Naive thymus-derived CD8-positive, alpha-beta T cell (primary cell): ENCODE measurements at regions not wholly inside any gene's neighbourhood (a gene's known extent, or its start where the extent isn't known, plus 50 kb on each side); places are given as distances from the start of the nearest gene placed in this dataset.
"Not testable (repeated sequence)": the region's sequence is repeated elsewhere in the genome, so short reads cannot be mapped to it uniquely, and the experiment has no call there.

ENCODE experiments used
- ATAC-seq, 2 donors: fragments of 150-1000 bp; cut with Tn5 transposase in 1 of 2; sonication (Bioruptor Pico), chemical (Tn5 transposase) in 1 of 2; 1 replicate in 1 of 2; 2 replicates in 1 of 2; pipeline ENCODE4 v1.10.0; 2021; ENCODE audit warnings: mild to moderate bottlenecking in 2 of 2, moderate library complexity in 2 of 2
- POLR2A ChIA-PET: fragments of 350-600 bp; sonication (Branson Sonifier 250); formaldehyde crosslinking; loops from one replicate; lab custom pipeline; 2021; ENCODE audit warnings: antibody characterized with exemption; lab: Charles Lee
- DNase-seq, 10 donors: peaks; one replicate each; pipeline versions ENCODE4 v3.0.0 to v3.0.0-alpha.2; 2020 to 2022
- H3K27ac Mint-ChIP-seq, 10 donors: one replicate each; pipeline ENCODE4 v1.8.0; 2020 to 2022; ENCODE audit warnings: mild to moderate bottlenecking in 10 of 10, mixed read lengths in 10 of 10, moderate library complexity in 4 of 10, inconsistent platforms in 1 of 10
- H3K27me3 Mint-ChIP-seq, 5 donors: one replicate each; pipeline ENCODE4 v1.8.0; 2021 to 2022; ENCODE audit warnings: mixed read lengths in 5 of 5
- H3K36me3 Mint-ChIP-seq, 3 donors: one replicate each; pipeline ENCODE4 v1.8.0; 2020 to 2022; ENCODE audit warnings: mixed read lengths in 3 of 3, mild to moderate bottlenecking in 2 of 3, inconsistent platforms in 1 of 3
- H3K4me1 Mint-ChIP-seq, 4 donors: one replicate each; pipeline ENCODE4 v1.8.0; 2021 to 2022; ENCODE audit warnings: mixed read lengths in 4 of 4
- H3K4me3 Mint-ChIP-seq, 10 donors: one replicate each; pipeline ENCODE4 v1.8.0; 2020 to 2022; ENCODE audit warnings: mild to moderate bottlenecking in 10 of 10, mixed read lengths in 10 of 10, moderate library complexity in 6 of 10, inconsistent platforms in 1 of 10
- H3K9me3 Mint-ChIP-seq, 9 donors: one replicate each; pipeline ENCODE4 v1.8.0; 2020 to 2022; ENCODE audit warnings: mixed read lengths in 9 of 9, mild to moderate bottlenecking in 3 of 9, inconsistent platforms in 1 of 9, moderate library complexity in 1 of 9

- DNase-seq (no peak), ATAC-seq (no peak)
- POLR2A ChIA-PET, result no interaction called here
- H3K9me3 Mint-ChIP-seq, result no peaks in the 10 kb centered on the region
- peaks cover 0 to 2% (median 0%) of the 10 kb centered on the region in 5 donors for H3K27me3 Mint-ChIP-seq
- H3K36me3 Mint-ChIP-seq, result no peaks in the 10 kb centered on the region
- no peaks in the 10 kb centered on the region for H3K4me1 Mint-ChIP-seq
- no peak overlapping the region for H3K4me3 Mint-ChIP-seq
- no peak overlapping the region for H3K27ac Mint-ChIP-seq
Observed at GRCh38 chrY:20042993-20043392, 298.5 kb upstream of the KDM5D start.

GRCh38 chrY:20025676-20026075, 281.1 kb upstream of the KDM5D start:
- Mint-ChIP-seq H3K4me3 (no peak overlapping the region), H3K9me3 (peaks cover 0 to 27% (median 4%) of the 10 kb centered on the region in 9 donors), H3K4me1 (no peaks in the 10 kb centered on the region), H3K36me3 (peaks cover 0 to 5% (median 0%) of the 10 kb centered on the region in 3 donors), H3K27me3 (no peaks in the 10 kb centered on the region), H3K27ac (no peak overlapping the region)
- DNase-seq (no peak), ATAC-seq (no peak)
- POLR2A ChIA-PET, result no interaction called here

GRCh38 chrY:19993410-19993809, 248.9 kb upstream of the KDM5D start:
- ATAC-seq, H3K27ac Mint-ChIP-seq, H3K9me3 Mint-ChIP-seq, H3K36me3 Mint-ChIP-seq, POLR2A ChIA-PET, H3K4me1 Mint-ChIP-seq: not testable (repeated sequence)
- DNase-seq, result peak in 1 of 10 donors; percentile 18
- Mint-ChIP-seq H3K27me3 (peaks cover 0 to 15% (median 0%) of the 10 kb centered on the region in 5 donors), H3K4me3 (peak overlapping the region in 1 of 10 donors; percentile 27)

DNA sequence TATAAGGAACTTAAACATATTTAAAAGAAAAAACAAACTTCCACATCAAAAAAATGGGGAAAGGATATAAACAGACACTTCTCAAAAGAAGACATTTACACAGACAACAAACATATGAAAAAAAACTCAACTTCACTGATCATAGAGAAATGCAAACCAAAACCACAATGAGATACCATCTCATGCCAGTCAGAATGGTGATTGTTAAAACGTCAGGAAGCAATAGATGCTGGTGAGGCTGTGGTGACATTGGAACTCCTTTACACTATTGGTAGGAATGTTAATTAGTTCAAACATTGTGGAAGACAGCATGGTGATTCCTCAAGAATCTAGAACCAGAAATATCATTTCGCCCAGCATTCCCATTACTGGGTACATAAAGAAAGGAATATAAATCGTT, 228.5 kb upstream of the KDM5D start:
- ATAC-seq (no peak), DNase-seq (no peak)
- peaks cover 0 to 2% (median 0%) of the 10 kb centered on the region in 9 donors for H3K9me3 Mint-ChIP-seq
- H3K4me1 Mint-ChIP-seq, result no peaks in the 10 kb centered on the region
- no peak overlapping the region for H3K27ac Mint-ChIP-seq
- POLR2A ChIA-PET, result no interaction called here
- H3K4me3 Mint-ChIP-seq, result no peak overlapping the region
- no peaks in the 10 kb centered on the region for H3K27me3 Mint-ChIP-seq
- H3K36me3 Mint-ChIP-seq, result no peaks in the 10 kb centered on the region

- peaks cover 0 to 8% (median 0%) of the 10 kb centered on the region in 5 donors for H3K27me3 Mint-ChIP-seq
- H3K36me3 Mint-ChIP-seq, result no peaks in the 10 kb centered on the region
- DNase-seq (no peak), ATAC-seq (no peak)
- H3K27ac Mint-ChIP-seq, result no peak overlapping the region
- no peaks in the 10 kb centered on the region for H3K9me3 Mint-ChIP-seq
- no peak overlapping the region for H3K4me3 Mint-ChIP-seq
- POLR2A ChIA-PET, result no interaction called here
- H3K4me1 Mint-ChIP-seq, result no peaks in the 10 kb centered on the region
Observed at GRCh38 chrY:19947702-19948101, 203.2 kb upstream of the KDM5D start.

DNA sequence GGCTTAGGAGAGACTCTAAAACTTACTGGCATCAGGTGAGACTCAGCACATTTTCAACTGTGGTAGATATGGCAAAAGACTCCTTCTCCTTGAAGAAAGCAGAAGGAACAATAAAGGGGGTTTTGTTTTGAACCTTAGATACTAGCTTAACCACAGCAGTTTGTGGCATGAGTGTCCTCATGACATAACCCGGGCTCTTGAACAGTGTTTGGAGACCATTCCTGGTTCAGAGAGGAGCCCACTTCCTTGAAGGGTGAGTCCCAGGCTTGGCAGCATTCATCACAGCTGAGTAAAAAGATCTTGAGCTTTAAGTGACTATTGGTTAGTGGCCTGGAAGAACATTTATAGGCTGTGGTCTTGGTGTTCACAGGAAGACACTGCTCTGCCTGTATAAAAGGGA, 154.5 kb upstream of the KDM5D start:
- ATAC-seq (no peak), DNase-seq (no peak)
- peaks cover 0 to 20% (median 0%) of the 10 kb centered on the region in 9 donors for H3K9me3 Mint-ChIP-seq
- H3K4me3 Mint-ChIP-seq, result no peak overlapping the region
- H3K27ac Mint-ChIP-seq, result no peak overlapping the region
- H3K36me3 Mint-ChIP-seq, result no peaks in the 10 kb centered on the region
- peaks cover 0 to 7% (median 1%) of the 10 kb centered on the region in 5 donors for H3K27me3 Mint-ChIP-seq
- POLR2A ChIA-PET, result no interaction called here
- H3K4me1 Mint-ChIP-seq, result no peaks in the 10 kb centered on the region

DNA sequence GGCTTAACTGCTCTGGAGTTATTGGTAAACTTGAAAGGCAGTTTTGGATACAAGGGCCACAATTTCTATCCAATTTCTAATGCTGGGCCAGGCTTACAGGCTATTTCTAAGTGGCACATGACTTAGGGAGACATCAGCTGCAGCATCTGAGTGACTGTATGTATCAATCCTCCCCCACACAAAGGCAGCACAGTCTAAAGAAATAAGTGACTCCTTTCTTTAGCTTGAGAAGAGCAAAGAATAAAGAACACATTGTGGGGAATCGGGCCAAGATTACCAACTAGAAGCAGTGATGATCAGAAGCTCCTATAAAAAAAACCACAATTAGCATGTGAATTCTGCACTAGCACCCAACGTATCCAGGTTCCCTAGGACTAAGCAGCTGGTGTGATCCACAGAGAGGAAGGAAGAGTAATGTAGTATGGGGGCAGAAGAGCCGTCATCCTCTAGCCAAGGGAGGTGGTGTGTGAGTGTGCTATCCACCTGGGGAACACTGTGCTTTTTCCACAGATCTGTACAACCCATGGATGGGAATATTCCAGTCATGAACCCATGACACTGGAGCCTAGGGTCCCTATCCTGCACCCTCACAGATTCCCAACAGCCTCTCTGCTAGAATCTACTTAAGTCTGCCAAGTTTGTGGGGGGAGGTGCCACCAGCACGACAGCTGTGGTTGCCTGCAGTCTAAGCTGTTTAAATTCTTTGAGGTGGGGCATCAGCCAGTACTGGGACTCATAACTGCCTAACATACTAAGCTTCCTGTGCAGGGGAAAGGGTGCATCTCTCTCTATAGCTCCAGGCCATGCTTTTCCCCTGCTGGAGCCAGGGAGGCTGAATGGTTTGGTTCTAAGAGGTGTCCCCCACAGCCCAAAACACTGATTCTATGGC, 147.8 kb upstream of the KDM5D start:
- H3K4me1 Mint-ChIP-seq, result no peaks in the 10 kb centered on the region
- H3K4me3 Mint-ChIP-seq, result no peak overlapping the region
- no peak overlapping the region for H3K27ac Mint-ChIP-seq
- ATAC-seq (no peak), DNase-seq (no peak)
- H3K9me3 Mint-ChIP-seq, result no peaks in the 10 kb centered on the region
- peaks cover 0 to 18% (median 4%) of the 10 kb centered on the region in 5 donors for H3K27me3 Mint-ChIP-seq
- POLR2A ChIA-PET, result no interaction called here
- no peaks in the 10 kb centered on the region for H3K36me3 Mint-ChIP-seq

GRCh38 chrY:19882145-19882544, 137.6 kb upstream of the KDM5D start:
- Mint-ChIP-seq H3K4me1 (no peaks in the 10 kb centered on the region), H3K4me3 (no peak overlapping the region), H3K27me3 (no peaks in the 10 kb centered on the region), H3K9me3 (no peaks in the 10 kb centered on the region), H3K36me3 (no peaks in the 10 kb centered on the region), H3K27ac (no peak overlapping the region)
- POLR2A ChIA-PET, result no interaction called here
- ATAC-seq, result no peak
- DNase-seq, result no peak

GRCh38 chrY:19869715-19870114, 125.2 kb upstream of the KDM5D start:
- peak overlapping the region in 5 of 10 donors; percentile 28 to 79 (median 65) for H3K4me3 Mint-ChIP-seq
- ATAC-seq, result peak; percentile 42 to 83
- POLR2A ChIA-PET, result no interaction called here
- no peaks in the 10 kb centered on the region for H3K9me3 Mint-ChIP-seq
- peaks cover 0 to 10% (median 0%) of the 10 kb centered on the region in 5 donors for H3K27me3 Mint-ChIP-seq
- H3K36me3 Mint-ChIP-seq, result no peaks in the 10 kb centered on the region
- DNase-seq, result peak in 2 of 10 donors; percentile 2 to 21
- peak overlapping the region in 1 of 10 donors; percentile 35 for H3K27ac Mint-ChIP-seq
- H3K4me1 Mint-ChIP-seq, result no peaks in the 10 kb centered on the region

DNA sequence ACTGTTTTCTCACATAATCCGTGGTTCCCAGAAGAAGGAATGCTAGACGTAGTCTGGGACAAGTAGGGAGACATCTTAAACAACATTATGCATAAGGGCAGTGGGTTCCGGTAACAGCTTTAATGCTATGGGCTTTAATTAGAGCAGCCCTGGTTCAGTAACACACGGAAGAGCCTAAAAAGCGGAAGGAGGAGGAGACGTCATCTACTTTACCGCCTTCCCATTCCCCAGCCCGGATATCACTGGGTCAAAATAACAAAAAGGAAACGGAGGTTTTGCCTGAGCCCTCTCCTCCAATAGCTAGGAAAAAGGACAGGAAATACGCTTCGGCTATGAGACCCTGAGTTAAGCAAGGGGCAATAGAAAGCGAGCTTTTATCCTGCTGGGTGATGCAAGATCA, 124.8 kb upstream of the KDM5D start:
- DNase-seq (no peak), ATAC-seq (peak in 1 of 2 donors; percentile 45)
- POLR2A ChIA-PET, result no interaction called here
- H3K4me3 Mint-ChIP-seq, result peak overlapping the region in 6 of 10 donors; percentile 28 to 79 (median 56)
- H3K4me1 Mint-ChIP-seq, result no peaks in the 10 kb centered on the region
- H3K9me3 Mint-ChIP-seq, result no peaks in the 10 kb centered on the region
- H3K27me3 Mint-ChIP-seq, result peaks cover 0 to 10% (median 0%) of the 10 kb centered on the region in 5 donors
- H3K27ac Mint-ChIP-seq, result peak overlapping the region in 3 of 10 donors; percentile 18 to 35 (median 27)
- no peaks in the 10 kb centered on the region for H3K36me3 Mint-ChIP-seq

- Mint-ChIP-seq H3K36me3 (no peaks in the 10 kb centered on the region), H3K4me3 (peak overlapping the region in 4 of 10 donors; percentile 7 to 79 (median 56)), H3K4me1 (no peaks in the 10 kb centered on the region), H3K27ac (peak overlapping the region in 2 of 10 donors; percentile 27 to 35), H3K9me3 (no peaks in the 10 kb centered on the region), H3K27me3 (peaks cover 0 to 10% (median 0%) of the 10 kb centered on the region in 5 donors)
- POLR2A ChIA-PET, result no interaction called here
- DNase-seq (no peak), ATAC-seq (no peak)
Observed at GRCh38 chrY:19868647-19869046, 124.1 kb upstream of the KDM5D start.

DNA sequence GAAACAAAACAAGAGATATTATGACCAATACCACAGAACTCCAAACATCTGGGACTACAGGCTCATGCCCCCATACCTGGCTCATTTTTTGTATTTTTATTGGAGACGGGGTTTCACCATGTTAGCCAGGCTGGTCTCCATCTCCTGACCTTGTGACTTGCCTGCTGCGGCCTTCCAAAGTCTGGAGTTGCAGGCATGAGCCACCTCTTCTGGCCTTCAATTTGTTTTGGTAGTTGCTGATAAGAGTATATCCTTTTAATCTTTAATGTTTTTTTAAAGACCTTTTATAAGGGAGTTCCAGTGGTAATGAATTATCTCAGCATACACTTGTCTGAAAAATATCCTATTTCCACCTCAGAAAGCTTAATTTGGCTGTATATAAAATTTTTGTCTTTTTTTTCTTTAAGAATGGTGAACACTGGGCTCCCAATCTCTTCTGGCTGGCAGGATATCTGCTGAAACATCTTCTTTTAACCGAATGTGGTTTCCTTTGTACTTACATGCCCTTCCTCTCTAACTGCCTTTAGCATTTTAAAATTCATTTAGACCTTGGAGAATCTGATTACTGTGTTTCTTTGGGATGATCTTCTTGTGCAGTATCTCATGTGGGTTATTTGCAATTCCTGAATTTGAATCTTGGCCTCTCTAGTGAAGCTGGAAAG, 112.1 kb upstream of the KDM5D start:
- peak; percentile 54 to 72 for ATAC-seq
- Mint-ChIP-seq H3K27me3 (no peaks in the 10 kb centered on the region), H3K9me3 (peaks cover 0 to 13% (median 0%) of the 10 kb centered on the region in 9 donors), H3K27ac (peak overlapping the region in 1 of 10 donors; percentile 6), H3K4me1 (peaks cover 5 to 12% (median 8%) of the 10 kb centered on the region in 4 donors), H3K36me3 (peaks cover 0 to 2% (median 0%) of the 10 kb centered on the region in 3 donors), H3K4me3 (peak overlapping the region in 2 of 10 donors; percentile 11)
- no peak for DNase-seq
- POLR2A ChIA-PET, result no interaction called here

- Mint-ChIP-seq H3K27ac (no peak overlapping the region), H3K27me3 (no peaks in the 10 kb centered on the region), H3K4me3 (no peak overlapping the region), H3K4me1 (no peaks in the 10 kb centered on the region), H3K9me3 (peaks cover 0 to 6% (median 0%) of the 10 kb centered on the region in 9 donors), H3K36me3 (no peaks in the 10 kb centered on the region)
- DNase-seq (no peak), ATAC-seq (no peak)
- POLR2A ChIA-PET, result no interaction called here
Observed at GRCh38 chrY:19842972-19843371, 98.4 kb upstream of the KDM5D start.
